ENCODE measurements at regions not wholly inside any gene's neighbourhood (a gene's known extent, or its start where the extent isn't known, plus 50 kb on each side); places are given as distances from the start of the nearest gene placed in this dataset.

DNA sequence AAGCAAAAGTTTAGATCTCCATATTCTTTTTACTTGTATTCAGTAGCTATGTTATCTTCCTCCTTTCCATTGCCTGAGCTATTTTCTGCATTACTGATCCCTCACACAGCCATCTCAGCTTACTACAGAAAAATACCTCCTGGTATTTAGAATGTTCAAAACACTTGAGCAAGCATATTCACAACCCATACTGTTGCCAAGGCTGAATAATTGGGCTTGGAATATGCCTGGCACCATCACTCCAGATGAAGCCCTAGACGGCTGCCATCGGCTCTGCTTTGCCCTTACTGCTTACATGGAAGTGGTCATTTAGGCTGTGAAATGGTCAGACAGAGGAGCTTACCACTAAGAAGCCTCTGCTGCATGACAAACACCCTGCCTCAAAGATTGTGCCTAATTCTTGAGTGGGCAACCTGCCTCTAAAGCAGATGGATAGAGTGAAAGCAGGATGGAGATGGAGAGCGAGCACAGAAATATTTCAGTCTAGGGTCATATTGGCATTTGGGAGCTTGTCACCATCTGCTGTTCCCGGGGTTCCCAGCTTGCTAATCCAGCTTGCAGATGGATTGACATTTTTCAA is 92.5 kb upstream of the TAS2R1 start:
- TF ChIP-seq, protein P1, sequence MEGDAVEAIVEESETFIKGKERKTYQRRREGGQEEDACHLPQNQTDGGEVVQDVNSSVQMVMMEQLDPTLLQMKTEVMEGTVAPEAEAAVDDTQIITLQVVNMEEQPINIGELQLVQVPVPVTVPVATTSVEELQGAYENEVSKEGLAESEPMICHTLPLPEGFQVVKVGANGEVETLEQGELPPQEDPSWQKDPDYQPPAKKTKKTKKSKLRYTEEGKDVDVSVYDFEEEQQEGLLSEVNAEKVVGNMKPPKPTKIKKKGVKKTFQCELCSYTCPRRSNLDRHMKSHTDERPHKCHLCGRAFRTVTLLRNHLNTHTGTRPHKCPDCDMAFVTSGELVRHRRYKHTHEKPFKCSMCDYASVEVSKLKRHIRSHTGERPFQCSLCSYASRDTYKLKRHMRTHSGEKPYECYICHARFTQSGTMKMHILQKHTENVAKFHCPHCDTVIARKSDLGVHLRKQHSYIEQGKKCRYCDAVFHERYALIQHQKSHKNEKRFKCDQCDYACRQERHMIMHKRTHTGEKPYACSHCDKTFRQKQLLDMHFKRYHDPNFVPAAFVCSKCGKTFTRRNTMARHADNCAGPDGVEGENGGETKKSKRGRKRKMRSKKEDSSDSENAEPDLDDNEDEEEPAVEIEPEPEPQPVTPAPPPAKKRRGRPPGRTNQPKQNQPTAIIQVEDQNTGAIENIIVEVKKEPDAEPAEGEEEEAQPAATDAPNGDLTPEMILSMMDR (IDR thresholded peaks at IDR 0.05) = no peak
- TF ChIP-seq EZH2 (IDR thresholded peaks at IDR 0.05) = no peak
- no peak for TF ChIP-seq EZH2phosphoT487 (IDR thresholded peaks at IDR 0.05)

Data from neural progenitor cell (in vitro differentiated cells).